ENCODE measurements at regions not wholly inside any gene's neighbourhood (a gene's known extent, or its start where the extent isn't known, plus 50 kb on each side); places are given as distances from the start of the nearest gene placed in this dataset.

GRCh38 chr2:129059476-129059875 is 740.8 kb upstream of the HS6ST1 start:
- Histone ChIP-seq H3K27ac (ENCODE audit: low read length) (no peak overlapping the region), H3K9ac (ENCODE audit: low read length) (no peak overlapping the region), H3K36me3 (ENCODE audit: low read depth, low read length) (no peaks in the 10 kb centered on the region), H3F3A (ENCODE audit: low read length, unreplicated experiment) (no peaks in the 10 kb centered on the region), H4K20me1 (ENCODE audit: low read length) (no peaks in the 10 kb centered on the region), H2AFZ (ENCODE audit: low read length) (no peak overlapping the region), H3K4me1 (ENCODE audit: insufficient read depth, low read length) (no peaks in the 10 kb centered on the region), H3K79me2 (ENCODE audit: low read length) (no peaks in the 10 kb centered on the region), H3K9me2 (replicated peaks; ENCODE audit: low read length) (no peaks in the 10 kb centered on the region), H3K4me3 (ENCODE audit: low read length) (no peak overlapping the region), H3K9me3 (ENCODE audit: low read length) (no peaks in the 10 kb centered on the region), H3K27me3 (ENCODE audit: low read length) (no peaks in the 10 kb centered on the region), H3K4me2 (ENCODE audit: low read length) (no peak overlapping the region)
- BruUV-seq (replicated peaks), result no TSS peak
- intact Hi-C loops (cut with micrococcal nuclease), result no loop called here
- DNase-seq (no peak), ATAC-seq (no peak)
- ChIA-PET CTCF (no interaction called here), POLR2A (ENCODE audit: unreplicated experiment) (no interaction called here)
- TF ChIP-seq CTCF (conservative IDR thresholded peaks at IDR 0.05; ENCODE audit: low read depth, low read length), result no peak
- TF ChIP-seq EZH2phosphoT487 (IDR thresholded peaks at IDR 0.05; ENCODE audit: borderline replicate concordance, low read length), result no peak
- TF ChIP-seq EZH2 (IDR thresholded peaks at IDR 0.05; ENCODE audit: low read length, unreplicated experiment), result no peak

GRCh38 chr2:129061069-129061768 is 742.6 kb upstream of the HS6ST1 start:
- no peaks in the 10 kb centered on the region for H3K4me1 ChIP-seq (ENCODE audit: insufficient read depth, low read length)
- no peak overlapping the region for H2AFZ ChIP-seq (ENCODE audit: low read length)
- DNase-seq (no peak), ATAC-seq (no peak)
- no peaks in the 10 kb centered on the region for H3K9me3 ChIP-seq (ENCODE audit: low read length)
- H3F3A ChIP-seq (ENCODE audit: low read length, unreplicated experiment), result no peaks in the 10 kb centered on the region
- H3K9ac ChIP-seq (ENCODE audit: low read length), result no peak overlapping the region
- H4K20me1 ChIP-seq (ENCODE audit: low read length), result no peaks in the 10 kb centered on the region
- ChIA-PET CTCF (no interaction called here), POLR2A (ENCODE audit: unreplicated experiment) (no interaction called here)
- intact Hi-C loops (cut with micrococcal nuclease), result no loop called here
- H3K79me2 ChIP-seq (ENCODE audit: low read length), result no peaks in the 10 kb centered on the region
- no peaks in the 10 kb centered on the region for H3K27me3 ChIP-seq (ENCODE audit: low read length)
- no peak overlapping the region for H3K4me2 ChIP-seq (ENCODE audit: low read length)
- H3K4me3 ChIP-seq (ENCODE audit: low read length), result no peak overlapping the region
- H3K9me2 ChIP-seq (replicated peaks; ENCODE audit: low read length), result no peaks in the 10 kb centered on the region
- H3K36me3 ChIP-seq (ENCODE audit: low read depth, low read length), result no peaks in the 10 kb centered on the region
- H3K27ac ChIP-seq (ENCODE audit: low read length), result no peak overlapping the region
- TF ChIP-seq EZH2 (IDR thresholded peaks at IDR 0.05; ENCODE audit: low read length, unreplicated experiment) (no peak), CTCF (conservative IDR thresholded peaks at IDR 0.05; ENCODE audit: low read depth, low read length) (no peak), EZH2phosphoT487 (IDR thresholded peaks at IDR 0.05; ENCODE audit: borderline replicate concordance, low read length) (no peak)
- no TSS peak for BruUV-seq (replicated peaks)

- no peak for ATAC-seq
- Histone ChIP-seq H3K4me3 (ENCODE audit: low read length) (no peak overlapping the region), H3K27ac (ENCODE audit: low read length) (no peak overlapping the region), H3F3A (ENCODE audit: low read length, unreplicated experiment) (no peaks in the 10 kb centered on the region), H3K4me2 (ENCODE audit: low read length) (no peak overlapping the region), H3K4me1 (ENCODE audit: insufficient read depth, low read length) (no peaks in the 10 kb centered on the region), H3K27me3 (ENCODE audit: low read length) (no peaks in the 10 kb centered on the region), H3K36me3 (ENCODE audit: low read depth, low read length) (no peaks in the 10 kb centered on the region), H3K9me2 (replicated peaks; ENCODE audit: low read length) (no peaks in the 10 kb centered on the region), H3K9ac (ENCODE audit: low read length) (no peak overlapping the region), H4K20me1 (ENCODE audit: low read length) (no peaks in the 10 kb centered on the region), H3K9me3 (ENCODE audit: low read length) (no peaks in the 10 kb centered on the region), H2AFZ (ENCODE audit: low read length) (no peak overlapping the region), H3K79me2 (ENCODE audit: low read length) (no peaks in the 10 kb centered on the region)
- ChIA-PET POLR2A (ENCODE audit: unreplicated experiment) (no interaction called here), CTCF (no interaction called here)
- BruUV-seq (replicated peaks), result no TSS peak
- DNase-seq, result no peak
- intact Hi-C loops (cut with micrococcal nuclease), result no loop called here
- TF ChIP-seq EZH2phosphoT487 (IDR thresholded peaks at IDR 0.05; ENCODE audit: borderline replicate concordance, low read length), result no peak
- no peak for TF ChIP-seq EZH2 (IDR thresholded peaks at IDR 0.05; ENCODE audit: low read length, unreplicated experiment)
- TF ChIP-seq CTCF (conservative IDR thresholded peaks at IDR 0.05; ENCODE audit: low read depth, low read length), result no peak
Measured at GRCh38 chr2:129061769-129062121, 743.1 kb upstream of the HS6ST1 start.
